Progenitor cell of endocrine pancreas (in vitro differentiated cells): ENCODE measurements at regions not wholly inside any gene's neighbourhood (a gene's known extent, or its start where the extent isn't known, plus 50 kb on each side); places are given as distances from the start of the nearest gene placed in this dataset.

ENCODE experiments used
- DNase-seq: peaks from one replicate; pipeline ENCODE4 v3.0.0; 2021; ENCODE audit warnings: low spot score; ENCODE audit not compliant: unreplicated experiment
- H3K27ac Mint-ChIP-seq: 2 replicates; pipeline ENCODE4 v1.8.0; 2021; ENCODE audit warnings: mild to moderate bottlenecking, moderate library complexity, mixed read lengths
- H3K27me3 Mint-ChIP-seq: 2 replicates; pipeline ENCODE4 v1.8.0; 2021; ENCODE audit warnings: mixed read lengths
- H3K36me3 Mint-ChIP-seq: 2 replicates; pipeline ENCODE4 v1.8.0; 2022; ENCODE audit warnings: mixed read lengths; ENCODE audit not compliant: insufficient read depth
- H3K4me1 Mint-ChIP-seq: 2 replicates; pipeline ENCODE4 v1.8.0; 2021; ENCODE audit warnings: low read depth, mixed read lengths
- H3K4me3 Mint-ChIP-seq: 2 replicates; pipeline ENCODE4 v1.8.0; 2021; ENCODE audit warnings: low read depth, mild to moderate bottlenecking, moderate library complexity, mixed read lengths
- H3K9me3 Mint-ChIP-seq: 2 replicates; pipeline ENCODE4 v1.8.0; 2021; ENCODE audit warnings: low read depth, mixed read lengths
- CTCF ChIP-seq: fragments of 200-600 bp; sonication (generic); IDR thresholded peaks from one replicate; pipeline ENCODE4 v1.5.0; 2021; ENCODE audit warnings: antibody characterized with exemption, mild to moderate bottlenecking; ENCODE audit not compliant: unreplicated experiment

- no peaks in the 10 kb centered on the region for H3K4me1 Mint-ChIP-seq
- H3K4me3 Mint-ChIP-seq, result no peak overlapping the region
- H3K36me3 Mint-ChIP-seq, result no peaks in the 10 kb centered on the region
- DNase-seq, result no peak
- TF ChIP-seq CTCF, result no peak
- H3K27ac Mint-ChIP-seq, result no peak overlapping the region
- H3K27me3 Mint-ChIP-seq, result no peaks in the 10 kb centered on the region
- H3K9me3 Mint-ChIP-seq, result no peaks in the 10 kb centered on the region
These were observed 143.6 kb upstream of the FAM13C start for GRCh38 chr10:59505926-59506325.

GRCh38 chr10:59499460-59499859, 137.1 kb upstream of the FAM13C start:
- Mint-ChIP-seq H3K4me1 (peaks cover 14% of the 10 kb centered on the region), H3K9me3 (peaks cover 14% of the 10 kb centered on the region), H3K27me3 (no peaks in the 10 kb centered on the region), H3K4me3 (no peak overlapping the region), H3K27ac (no peak overlapping the region), H3K36me3 (peaks cover 6% of the 10 kb centered on the region)
- TF ChIP-seq CTCF, result no peak
- no peak for DNase-seq

- Mint-ChIP-seq H3K36me3 (peaks cover 6% of the 10 kb centered on the region), H3K4me3 (no peak overlapping the region), H3K27me3 (no peaks in the 10 kb centered on the region), H3K9me3 (peaks cover 21% of the 10 kb centered on the region), H3K27ac (no peak overlapping the region), H3K4me1 (peaks cover 6% of the 10 kb centered on the region)
- no peak for DNase-seq
- no peak for TF ChIP-seq CTCF
These were observed 130.7 kb upstream of the FAM13C start for GRCh38 chr10:59493017-59493416.

GRCh38 chr10:59479426-59479825, 117.1 kb upstream of the FAM13C start:
- no peak overlapping the region for H3K27ac Mint-ChIP-seq
- no peaks in the 10 kb centered on the region for H3K4me1 Mint-ChIP-seq
- H3K27me3 Mint-ChIP-seq, result no peaks in the 10 kb centered on the region
- no peak overlapping the region for H3K4me3 Mint-ChIP-seq
- H3K9me3 Mint-ChIP-seq, result peaks cover 4% of the 10 kb centered on the region
- H3K36me3 Mint-ChIP-seq, result no peaks in the 10 kb centered on the region
- TF ChIP-seq CTCF, result no peak
- DNase-seq, result no peak

GRCh38 chr10:59470570-59470969, 108.2 kb upstream of the FAM13C start:
- peaks cover 30% of the 10 kb centered on the region for H3K9me3 Mint-ChIP-seq
- H3K27me3 Mint-ChIP-seq, result no peaks in the 10 kb centered on the region
- no peak for TF ChIP-seq CTCF
- no peak overlapping the region for H3K4me3 Mint-ChIP-seq
- no peak for DNase-seq
- H3K4me1 Mint-ChIP-seq, result no peaks in the 10 kb centered on the region
- H3K27ac Mint-ChIP-seq, result no peak overlapping the region
- no peaks in the 10 kb centered on the region for H3K36me3 Mint-ChIP-seq

- Mint-ChIP-seq H3K36me3 (no peaks in the 10 kb centered on the region), H3K4me1 (no peaks in the 10 kb centered on the region), H3K4me3 (no peak overlapping the region), H3K27ac (no peak overlapping the region), H3K9me3 (peaks cover 10% of the 10 kb centered on the region), H3K27me3 (no peaks in the 10 kb centered on the region)
- no peak for DNase-seq
- TF ChIP-seq CTCF, result no peak
These were observed 102.7 kb upstream of the FAM13C start for GRCh38 chr10:59465088-59465487.
